CD4-positive, alpha-beta T cell treated with Interleukin-12 subunit alpha and Interleukin-12 subunit beta, for 1 hour (primary cell): ENCODE measurements at regions not wholly inside any gene's neighbourhood (a gene's known extent, or its start where the extent isn't known, plus 50 kb on each side); places are given as distances from the start of the nearest gene placed in this dataset.

Source experiments
- DNase-seq: peaks from one replicate; pipeline ENCODE4 v3.0.0-alpha.2; 2020

DNA sequence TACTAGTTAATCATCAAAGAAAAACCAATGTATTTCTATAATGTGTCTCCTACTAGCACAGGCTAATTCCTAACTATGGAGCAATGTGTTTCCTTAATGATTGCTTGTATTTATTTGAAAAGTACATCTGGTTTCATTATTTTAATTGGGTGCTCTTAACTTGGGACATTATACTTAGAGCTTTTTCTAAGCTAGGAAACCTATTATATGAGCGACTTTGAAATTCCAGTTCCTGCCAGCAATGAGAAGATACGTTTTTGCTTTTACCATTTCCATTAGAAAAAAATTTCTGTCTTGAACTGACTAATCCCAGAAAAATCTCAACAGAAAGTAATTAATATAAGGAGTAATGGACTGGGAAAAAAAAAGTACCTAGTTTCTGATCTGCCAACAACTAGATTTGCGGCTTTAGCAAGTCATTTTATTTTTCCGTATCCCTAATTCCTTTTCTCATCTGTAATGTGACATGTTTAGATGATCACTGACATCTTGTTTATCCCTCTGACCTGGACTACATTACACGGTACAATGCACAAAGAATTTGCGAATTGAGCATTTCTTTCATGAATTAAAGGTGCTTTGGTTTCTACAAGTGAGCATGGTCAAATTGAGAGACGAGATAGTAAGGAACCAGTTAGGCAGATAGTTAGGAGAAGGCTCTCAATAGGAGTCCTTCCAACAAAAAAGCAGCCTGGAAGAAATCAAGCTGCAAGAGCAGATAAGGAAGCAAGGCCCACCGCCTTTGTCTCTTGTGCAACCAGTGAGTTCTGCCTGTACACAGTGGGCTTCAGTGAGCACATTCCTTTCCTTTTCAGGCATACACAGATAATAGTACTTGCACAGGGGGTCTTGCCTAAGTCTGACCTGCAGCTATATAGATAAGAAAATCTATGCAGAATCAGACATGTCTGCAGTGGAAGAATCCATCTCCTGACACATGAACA, 1765.0 kb upstream of the FLRT2 start:
- no peak for DNase-seq

GRCh38 chr14:83777516-83777915, 1752.4 kb upstream of the FLRT2 start:
- no peak for DNase-seq

- DNase-seq, result no peak
These were observed 1750.7 kb upstream of the FLRT2 start for GRCh38 chr14:83779266-83779665.

DNA sequence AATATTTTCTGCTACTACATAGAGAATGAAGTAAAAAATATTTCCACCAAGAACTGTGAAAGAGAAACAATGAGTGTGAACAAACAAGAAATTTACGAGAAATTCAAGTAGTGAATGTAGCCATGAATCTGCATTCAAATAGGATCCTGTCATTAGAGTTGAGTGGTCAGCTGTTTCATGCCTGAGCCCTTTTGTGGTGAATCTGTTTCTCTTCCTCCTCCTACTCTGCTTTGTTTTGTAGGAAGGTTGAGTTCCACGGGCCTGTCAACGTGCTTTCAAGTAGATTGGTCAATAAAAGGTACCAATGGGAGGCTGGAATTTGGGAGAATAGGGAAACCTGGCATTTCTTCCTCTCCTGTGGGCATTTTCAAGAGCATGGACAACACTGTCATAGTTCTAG, 1749.6 kb upstream of the FLRT2 start:
- DNase-seq, result no peak

GRCh38 chr14:83798421-83798820, 1731.5 kb upstream of the FLRT2 start:
- DNase-seq, result no peak

- DNase-seq, result no peak
These were observed 1730.7 kb upstream of the FLRT2 start for GRCh38 chr14:83799233-83799632.

DNA sequence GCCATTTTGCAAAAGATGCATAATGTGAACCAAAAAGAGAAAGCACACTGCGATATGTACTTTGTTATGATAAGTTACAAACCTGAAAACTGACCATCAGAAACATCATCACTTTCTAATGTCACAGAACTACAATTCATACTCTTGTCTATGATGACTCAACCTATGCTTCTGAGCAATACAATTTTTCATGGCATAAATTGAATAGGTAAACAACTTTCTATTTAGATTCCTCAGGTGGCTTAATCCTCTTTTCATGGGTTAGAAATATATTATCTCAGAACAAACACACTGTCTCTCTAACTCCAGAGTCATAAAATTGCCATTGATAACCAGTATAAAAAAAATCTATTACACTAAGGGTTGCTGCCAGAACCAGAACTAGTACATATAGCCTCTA, 1715.0 kb upstream of the FLRT2 start:
- DNase-seq, result no peak

DNA sequence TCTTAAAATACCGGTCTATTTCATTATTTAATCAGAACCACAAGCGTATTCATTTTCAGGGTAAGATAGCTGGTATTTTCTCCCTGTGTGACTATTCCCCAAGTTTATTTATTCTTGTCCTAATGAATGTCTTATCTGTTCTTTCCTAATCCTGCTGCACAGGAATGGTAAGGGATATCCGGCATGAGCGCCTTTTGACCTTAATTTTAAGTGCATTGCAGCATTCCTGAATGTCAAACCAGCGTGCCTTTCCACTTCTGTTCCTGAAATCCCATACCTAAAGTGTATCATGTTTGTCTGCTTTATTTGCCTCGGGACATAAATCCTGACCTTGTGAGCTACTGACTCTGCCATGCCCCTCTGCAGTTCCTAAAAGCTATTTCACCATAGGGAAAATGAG, 1713.2 kb upstream of the FLRT2 start:
- no peak for DNase-seq

GRCh38 chr14:83825843-83826242, 1704.1 kb upstream of the FLRT2 start:
- no peak for DNase-seq

DNA sequence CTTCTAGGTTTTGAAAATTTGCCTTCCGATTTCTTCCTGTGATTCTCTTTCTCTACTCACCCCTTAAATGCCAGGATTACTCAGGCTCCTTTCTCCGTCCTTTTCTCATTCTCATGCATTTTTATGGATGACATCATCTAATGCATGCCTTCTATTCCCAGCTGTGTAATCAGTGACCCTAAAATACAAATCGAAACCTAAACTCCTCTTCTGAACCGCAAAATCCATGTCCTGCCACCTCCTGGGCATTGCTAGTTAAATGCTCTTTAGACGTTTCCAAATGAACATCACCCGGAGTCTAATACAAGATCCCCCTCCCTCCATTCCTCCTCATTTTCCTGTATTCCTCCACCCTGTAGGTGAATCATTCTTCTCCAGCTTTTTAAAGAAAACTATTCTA, 1703.1 kb upstream of the FLRT2 start:
- no peak for DNase-seq

GRCh38 chr14:83827383-83827782, 1702.6 kb upstream of the FLRT2 start:
- no peak for DNase-seq

DNA sequence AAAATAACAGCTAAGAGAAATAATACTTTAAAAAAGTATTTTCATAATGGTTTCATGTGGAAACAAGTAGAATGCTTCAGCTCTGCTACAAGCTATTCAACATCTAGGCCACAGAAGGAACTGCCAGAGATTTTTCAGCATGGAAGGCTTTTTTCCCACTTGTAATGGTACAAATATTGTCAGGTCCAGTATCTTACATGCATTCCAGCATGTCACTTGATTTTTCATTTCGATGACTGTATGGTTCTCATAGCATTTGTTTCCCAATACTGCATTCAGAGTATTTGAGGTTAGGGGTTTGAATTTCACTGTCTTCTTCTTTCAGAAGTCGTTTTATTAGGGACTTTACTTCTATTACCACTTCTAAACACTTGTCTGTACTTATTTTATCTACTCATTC, 1701.5 kb upstream of the FLRT2 start:
- no peak for DNase-seq

- no peak for DNase-seq
These were observed 1699.6 kb upstream of the FLRT2 start for GRCh38 chr14:83830316-83830715.

DNA sequence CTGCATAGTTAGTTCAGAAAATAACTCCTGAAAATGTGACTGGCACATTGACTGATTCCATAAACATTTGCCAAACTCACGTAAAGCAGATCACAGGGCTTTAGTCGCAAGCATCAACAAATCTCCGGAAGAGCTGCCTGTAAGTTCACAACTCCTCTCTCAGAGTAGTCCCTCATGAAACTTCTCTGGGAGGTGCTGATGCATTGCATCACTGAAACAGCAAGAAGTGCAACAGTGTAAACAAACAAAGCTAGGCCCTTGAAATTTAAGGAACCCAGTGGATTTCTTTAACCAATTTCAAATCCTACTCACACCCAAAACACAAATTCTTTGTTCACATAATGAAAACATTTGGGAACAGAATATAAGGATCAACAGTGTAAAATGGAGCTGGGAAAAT, 1691.7 kb upstream of the FLRT2 start:
- DNase-seq, result no peak

- no peak for DNase-seq
These were observed 1687.4 kb upstream of the FLRT2 start for GRCh38 chr14:83842547-83842946.

GRCh38 chr14:83847102-83847501, 1682.8 kb upstream of the FLRT2 start:
- DNase-seq, result no peak

DNA sequence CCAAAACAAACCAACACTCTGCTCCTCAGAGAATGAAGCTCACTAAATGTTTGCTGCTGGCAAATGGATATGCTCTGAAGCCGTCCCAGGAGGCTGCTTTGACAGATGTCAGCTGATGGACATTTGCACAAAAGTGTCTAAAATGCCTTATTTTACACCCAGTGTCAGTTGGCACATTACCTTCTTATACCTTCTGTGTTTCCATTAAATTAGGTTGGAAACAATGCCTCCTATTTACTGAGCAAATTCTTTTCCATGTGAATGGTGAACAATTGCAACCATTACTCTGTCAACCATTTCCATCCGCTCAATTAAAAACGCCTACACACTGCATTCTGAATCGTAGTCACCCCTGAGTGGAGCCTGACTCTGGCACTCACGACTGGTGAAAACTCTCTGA, 1679.9 kb upstream of the FLRT2 start:
- no peak for DNase-seq

GRCh38 chr14:83856334-83856733, 1673.6 kb upstream of the FLRT2 start:
- no peak for DNase-seq

GRCh38 chr14:83860631-83861155, 1669.3 kb upstream of the FLRT2 start:
- no peak for DNase-seq

DNA sequence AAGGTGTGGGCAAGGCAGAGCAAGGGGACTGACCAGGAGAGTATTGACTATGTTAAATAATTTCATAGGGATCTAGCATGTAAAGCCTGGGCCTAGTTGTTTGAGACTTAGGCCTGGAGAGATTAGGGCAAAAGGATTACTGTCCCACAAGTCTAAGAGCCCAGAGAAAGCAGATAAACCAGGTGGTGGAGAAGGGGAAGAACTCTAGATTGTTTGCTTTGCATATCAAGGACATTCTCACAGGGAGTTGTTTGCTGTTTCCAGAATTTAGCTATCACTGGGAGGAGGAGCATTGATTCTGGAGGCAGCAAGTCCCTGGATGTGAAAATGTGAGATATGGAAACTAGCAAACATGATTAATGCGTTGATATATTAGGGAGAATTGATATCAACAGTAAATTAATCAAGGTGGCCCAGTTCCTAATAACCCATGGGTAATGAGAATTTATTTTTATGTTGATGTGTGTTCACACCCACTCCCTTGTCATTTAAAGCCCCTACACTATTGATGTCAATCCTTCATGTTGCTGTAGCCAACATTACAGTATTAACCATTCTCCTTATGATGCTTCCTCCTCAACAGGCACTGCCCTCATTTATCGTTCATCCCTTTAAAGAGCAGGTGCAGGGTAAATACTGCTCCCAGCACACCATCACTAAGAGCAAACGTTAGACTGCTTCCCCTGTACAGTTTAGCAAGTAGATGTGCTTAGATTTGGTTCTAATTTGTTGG, 1666.7 kb upstream of the FLRT2 start:
- DNase-seq, result no peak

DNA sequence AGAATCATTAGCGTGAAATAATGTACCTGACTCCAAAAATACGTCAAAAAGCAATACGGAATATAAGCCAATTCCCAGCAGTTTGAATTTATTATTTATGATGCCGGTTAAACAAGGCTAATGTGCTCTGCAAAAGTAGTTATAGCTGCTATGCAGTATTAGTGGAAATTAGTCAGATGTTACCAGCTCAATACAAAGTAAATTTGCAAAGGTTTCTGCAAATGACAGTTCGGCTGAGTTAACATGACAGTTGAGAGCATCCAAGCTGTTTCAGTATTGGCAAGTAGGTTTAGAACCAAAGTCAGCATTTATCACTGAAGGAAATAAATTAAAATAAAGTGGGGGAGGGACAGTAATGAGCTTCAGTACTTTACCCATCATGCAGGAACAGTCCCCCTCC, 1665.8 kb upstream of the FLRT2 start:
- no peak for DNase-seq

- no peak for DNase-seq
These were observed 1662.2 kb upstream of the FLRT2 start for GRCh38 chr14:83867566-83868225.

GRCh38 chr14:83870546-83871270, 1659.2 kb upstream of the FLRT2 start:
- DNase-seq, result no peak
